ENCODE measurements at regions not wholly inside any gene's neighbourhood (a gene's known extent, or its start where the extent isn't known, plus 50 kb on each side); places are given as distances from the start of the nearest gene placed in this dataset.

DNA sequence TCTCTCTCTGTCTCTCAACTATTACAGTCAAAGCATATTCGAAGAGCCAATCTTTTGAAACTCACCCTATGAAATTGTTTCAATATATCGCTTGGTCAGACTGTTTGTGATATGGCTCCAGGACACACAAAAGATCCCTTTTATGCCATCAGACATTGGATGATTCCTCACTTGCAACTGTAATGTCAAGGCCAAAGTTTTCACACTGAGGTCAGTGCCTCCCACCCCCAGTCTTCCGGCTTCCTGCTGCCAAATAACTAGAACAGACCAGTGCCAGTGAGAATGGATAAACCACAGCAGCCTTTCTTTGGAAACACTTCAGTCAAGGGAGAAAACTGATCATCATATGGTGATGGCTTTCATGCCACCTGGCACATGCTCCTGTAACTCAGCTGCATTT lies 321.9 kb upstream of the ZFHX3 start:
- DNase-seq (ENCODE audit: insufficient read length) (no peak), FAIRE-seq (no peak)
- TF ChIP-seq POLR2AphosphoS5 (IDR thresholded peaks at IDR 0.05; ENCODE audit: low read depth, low read length), result no peak
- TF ChIP-seq POLR2A (IDR thresholded peaks at IDR 0.05; ENCODE audit: low read depth, low read length), result no peak
- TF ChIP-seq TAF1 (IDR thresholded peaks at IDR 0.05; ENCODE audit: borderline replicate concordance, low read depth, low read length), result no peak

DNA sequence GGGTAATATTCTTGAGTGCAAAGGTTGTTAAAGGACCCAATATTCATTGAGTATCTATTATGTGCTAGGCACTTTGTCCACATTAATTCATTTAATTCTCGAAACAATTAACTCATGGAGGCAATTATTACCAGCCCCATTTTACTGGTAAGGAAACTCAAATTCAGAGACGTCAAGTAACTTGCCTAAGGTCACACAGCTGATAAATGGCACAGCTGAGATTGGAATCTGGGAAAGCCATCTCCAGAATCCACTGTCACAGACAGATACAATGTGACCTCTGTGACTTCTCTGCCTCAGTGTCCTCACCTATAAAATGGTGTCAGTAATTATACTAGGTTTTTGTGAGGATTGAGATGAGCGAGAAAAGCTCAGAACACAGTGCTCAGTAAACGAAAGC lies 320.8 kb upstream of the ZFHX3 start:
- no peak for DNase-seq (ENCODE audit: insufficient read length)
- TF ChIP-seq POLR2A (IDR thresholded peaks at IDR 0.05; ENCODE audit: low read depth, low read length), result no peak
- no peak for FAIRE-seq

DNA sequence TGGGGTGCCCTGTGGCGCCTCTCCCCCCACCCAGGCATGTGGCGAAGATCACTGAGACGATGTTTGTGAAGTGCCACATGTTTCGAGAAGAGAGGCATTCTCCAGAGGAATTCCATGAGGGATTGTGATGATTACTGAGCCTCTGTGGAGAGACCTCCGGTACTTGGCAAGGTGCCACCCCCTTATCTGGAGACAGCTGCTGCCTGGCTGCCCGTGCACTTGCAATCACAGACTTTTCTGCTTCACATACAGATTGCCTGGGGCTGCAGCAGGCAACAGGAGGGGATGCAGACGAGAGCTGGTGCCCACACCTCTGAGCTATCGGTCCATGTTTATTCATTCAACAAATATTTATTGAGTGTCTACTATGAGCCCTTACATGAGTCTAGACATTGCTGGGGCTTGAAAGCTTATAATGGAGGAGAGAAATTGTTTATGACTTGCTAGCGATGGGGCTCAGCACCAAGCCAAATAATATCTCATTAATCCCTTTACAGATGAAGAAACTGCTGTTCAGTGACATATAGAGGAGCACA lies 317.2 kb upstream of the ZFHX3 start:
- no peak for TF ChIP-seq POLR2A (IDR thresholded peaks at IDR 0.05; ENCODE audit: low read depth, low read length)
- no peak for TF ChIP-seq TAF1 (IDR thresholded peaks at IDR 0.05; ENCODE audit: borderline replicate concordance, low read depth, low read length)
- no peak for TF ChIP-seq POLR2AphosphoS5 (IDR thresholded peaks at IDR 0.05; ENCODE audit: low read depth, low read length)
- DNase-seq (ENCODE audit: insufficient read length) (no peak), FAIRE-seq (no peak)

DNA sequence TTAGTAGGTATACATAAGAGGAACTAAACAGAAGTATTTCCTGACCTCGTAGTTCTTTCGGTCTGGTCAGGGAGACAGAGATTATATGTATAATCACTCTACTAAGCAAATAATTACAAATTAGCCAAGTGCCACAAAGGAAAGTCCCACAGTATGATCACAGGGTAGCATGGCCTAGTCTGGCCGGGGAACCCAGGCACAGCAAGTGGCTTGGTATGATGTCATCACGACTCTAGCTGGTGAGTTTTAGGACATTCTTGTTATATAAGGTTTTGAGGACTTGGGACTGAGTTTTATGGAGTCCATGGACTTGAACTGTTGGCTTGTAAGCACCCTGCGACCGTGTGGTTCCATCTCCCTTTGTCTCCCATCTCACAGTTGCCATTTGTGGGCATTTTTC lies 316.5 kb upstream of the ZFHX3 start:
- FAIRE-seq (no peak), DNase-seq (ENCODE audit: insufficient read length) (no peak)
- no peak for TF ChIP-seq TAF1 (IDR thresholded peaks at IDR 0.05; ENCODE audit: borderline replicate concordance, low read depth, low read length)
- TF ChIP-seq POLR2A (IDR thresholded peaks at IDR 0.05; ENCODE audit: low read depth, low read length), result no peak
- TF ChIP-seq POLR2AphosphoS5 (IDR thresholded peaks at IDR 0.05; ENCODE audit: low read depth, low read length), result no peak

DNA sequence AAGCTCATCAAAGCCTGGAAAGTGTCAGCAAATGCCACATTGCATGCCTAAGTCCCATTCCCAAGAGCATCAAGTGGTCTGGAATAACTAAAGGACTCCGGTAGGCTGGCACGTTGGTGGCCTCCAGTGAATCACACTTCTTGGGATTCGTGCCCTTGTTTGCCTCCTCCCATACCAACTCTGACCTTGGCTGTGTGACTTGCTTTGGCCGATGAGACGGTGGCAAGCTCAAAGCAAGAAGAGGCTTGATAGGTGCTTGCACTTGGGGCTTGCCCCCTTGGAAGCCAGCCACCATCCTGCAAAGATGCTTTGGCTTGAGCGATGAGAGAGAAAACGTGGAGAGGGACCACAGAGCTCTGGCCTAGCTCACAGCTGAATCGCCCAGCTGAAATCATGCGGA lies 313.1 kb upstream of the ZFHX3 start:
- DNase-seq (ENCODE audit: insufficient read length) (no peak), FAIRE-seq (no peak)
- no peak for TF ChIP-seq POLR2A (IDR thresholded peaks at IDR 0.05; ENCODE audit: low read depth, low read length)
- TF ChIP-seq TAF1 (IDR thresholded peaks at IDR 0.05; ENCODE audit: borderline replicate concordance, low read depth, low read length), result no peak
- TF ChIP-seq POLR2AphosphoS5 (IDR thresholded peaks at IDR 0.05; ENCODE audit: low read depth, low read length), result no peak

DNA sequence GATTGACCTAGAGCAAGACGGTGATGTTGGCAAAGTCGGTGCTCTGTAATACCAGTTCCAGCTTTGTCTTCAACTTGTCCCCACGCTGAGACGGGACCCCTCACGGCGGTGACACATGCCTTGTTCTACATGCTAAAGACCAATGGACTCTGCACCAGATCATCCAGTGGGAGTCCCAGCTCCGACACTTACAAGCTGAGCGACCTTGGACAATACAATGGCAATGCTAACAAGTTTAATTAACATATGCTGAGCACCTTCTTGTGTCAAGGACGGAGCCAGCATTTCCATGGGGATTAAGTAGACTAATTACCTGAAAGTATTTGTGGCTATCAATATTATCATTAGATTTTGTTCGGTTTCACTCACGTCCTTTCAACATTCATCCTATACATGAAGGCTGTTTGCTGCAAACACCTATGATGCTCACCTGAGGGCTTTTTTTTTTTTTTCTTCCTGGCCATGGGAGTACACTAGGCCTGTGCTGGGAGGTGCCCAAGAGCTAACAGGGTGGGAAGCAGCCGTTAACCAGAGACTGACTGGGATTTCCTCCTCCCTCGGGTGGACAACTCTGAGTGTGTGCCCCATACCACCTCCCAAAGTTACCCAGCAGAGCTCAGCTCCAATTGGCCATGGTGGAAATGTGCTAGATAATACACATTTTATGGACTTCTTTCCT lies 308.6 kb upstream of the ZFHX3 start:
- DNase-seq (ENCODE audit: insufficient read length) (no peak), FAIRE-seq (no peak)
- TF ChIP-seq TAF1 (IDR thresholded peaks at IDR 0.05; ENCODE audit: borderline replicate concordance, low read depth, low read length), result no peak
- TF ChIP-seq POLR2A (IDR thresholded peaks at IDR 0.05; ENCODE audit: low read depth, low read length), result no peak
- TF ChIP-seq POLR2AphosphoS5 (IDR thresholded peaks at IDR 0.05; ENCODE audit: low read depth, low read length), result no peak

DNA sequence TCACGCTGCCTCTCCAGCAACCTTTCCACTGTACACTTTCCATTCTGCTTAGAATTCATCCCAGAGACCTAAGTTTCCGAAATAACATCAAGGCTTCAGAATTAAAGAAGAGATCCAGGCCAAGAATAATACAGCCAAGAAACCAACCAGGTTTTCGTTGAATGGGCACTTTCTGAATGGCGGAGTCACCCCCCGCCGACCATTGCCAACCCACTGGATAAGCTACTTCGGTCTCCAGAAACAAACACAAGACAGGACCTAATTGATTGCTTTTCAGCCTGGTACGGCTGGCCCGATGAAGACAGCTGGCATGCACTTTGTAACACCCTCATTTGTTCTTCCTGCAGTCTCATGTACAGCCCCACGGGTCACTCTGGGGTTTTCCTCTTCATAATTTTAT lies 308.1 kb upstream of the ZFHX3 start:
- TF ChIP-seq TAF1 (IDR thresholded peaks at IDR 0.05; ENCODE audit: borderline replicate concordance, low read depth, low read length) (no peak), POLR2AphosphoS5 (IDR thresholded peaks at IDR 0.05; ENCODE audit: low read depth, low read length) (no peak), POLR2A (IDR thresholded peaks at IDR 0.05; ENCODE audit: low read depth, low read length) (no peak)
- DNase-seq (ENCODE audit: insufficient read length) (no peak), FAIRE-seq (no peak)

DNA sequence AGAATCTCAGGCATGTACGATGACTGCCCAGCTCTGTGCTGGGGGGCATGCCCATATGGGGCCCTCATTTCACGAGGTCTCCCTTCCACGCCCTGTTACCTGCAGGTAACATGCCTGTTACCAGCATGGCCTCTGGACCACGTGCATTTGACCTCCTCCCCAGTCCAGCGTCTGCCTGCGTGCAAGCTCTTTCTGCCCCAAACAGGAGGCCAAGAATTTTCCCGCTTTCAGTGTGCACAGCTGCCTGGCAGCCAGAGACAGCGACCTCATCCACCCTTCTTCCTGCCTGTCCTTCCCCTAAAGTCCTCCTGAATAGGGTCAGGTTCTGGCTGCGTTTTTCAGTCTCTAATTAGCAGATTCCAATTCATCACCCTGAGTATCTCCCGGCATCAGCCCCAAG lies 306.5 kb upstream of the ZFHX3 start:
- DNase-seq (ENCODE audit: insufficient read length) (no peak), FAIRE-seq (no peak)
- no peak for TF ChIP-seq TAF1 (IDR thresholded peaks at IDR 0.05; ENCODE audit: borderline replicate concordance, low read depth, low read length)
- no peak for TF ChIP-seq POLR2AphosphoS5 (IDR thresholded peaks at IDR 0.05; ENCODE audit: low read depth, low read length)
- no peak for TF ChIP-seq POLR2A (IDR thresholded peaks at IDR 0.05; ENCODE audit: low read depth, low read length)

DNA sequence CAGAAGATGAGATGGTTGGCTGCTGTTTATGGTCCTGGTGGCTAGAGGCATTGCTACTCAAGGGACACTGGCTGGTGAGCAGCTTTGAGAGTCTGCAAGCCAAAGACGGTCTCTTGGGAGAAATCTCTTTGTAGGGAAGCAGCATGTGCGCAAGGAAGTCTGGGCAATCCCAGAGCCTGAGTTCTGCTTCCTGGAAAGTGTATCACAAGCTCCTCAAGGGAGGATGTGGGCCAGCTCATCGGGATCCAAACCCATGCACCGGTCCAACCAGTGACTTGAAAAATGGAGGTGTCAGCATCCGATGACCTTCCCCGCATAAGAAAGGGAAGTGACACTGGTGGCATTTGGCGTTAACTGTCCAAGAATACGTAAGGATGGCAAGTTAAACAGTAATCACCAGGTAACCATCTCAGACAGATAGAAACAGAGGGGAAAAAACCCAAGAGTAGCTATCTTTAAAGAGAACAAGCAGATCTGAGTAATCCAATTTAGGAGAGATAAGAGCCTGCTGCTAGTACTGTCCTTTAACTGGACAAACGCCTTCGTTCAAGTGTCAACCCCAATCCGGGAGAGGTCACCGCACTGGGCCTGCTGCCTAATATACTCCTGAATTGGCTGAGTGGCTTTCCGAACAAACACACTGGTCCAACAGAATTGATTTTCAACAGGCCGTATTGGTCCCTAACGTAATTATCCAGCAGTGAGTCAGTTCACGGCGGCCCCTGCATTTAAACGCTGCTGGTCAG lies 303.0 kb upstream of the ZFHX3 start:
- DNase-seq (ENCODE audit: insufficient read length) (no peak), FAIRE-seq (no peak)
- TF ChIP-seq POLR2AphosphoS5 (IDR thresholded peaks at IDR 0.05; ENCODE audit: low read depth, low read length), result no peak
- TF ChIP-seq POLR2A (IDR thresholded peaks at IDR 0.05; ENCODE audit: low read depth, low read length), result no peak
- TF ChIP-seq TAF1 (IDR thresholded peaks at IDR 0.05; ENCODE audit: borderline replicate concordance, low read depth, low read length), result no peak

DNA sequence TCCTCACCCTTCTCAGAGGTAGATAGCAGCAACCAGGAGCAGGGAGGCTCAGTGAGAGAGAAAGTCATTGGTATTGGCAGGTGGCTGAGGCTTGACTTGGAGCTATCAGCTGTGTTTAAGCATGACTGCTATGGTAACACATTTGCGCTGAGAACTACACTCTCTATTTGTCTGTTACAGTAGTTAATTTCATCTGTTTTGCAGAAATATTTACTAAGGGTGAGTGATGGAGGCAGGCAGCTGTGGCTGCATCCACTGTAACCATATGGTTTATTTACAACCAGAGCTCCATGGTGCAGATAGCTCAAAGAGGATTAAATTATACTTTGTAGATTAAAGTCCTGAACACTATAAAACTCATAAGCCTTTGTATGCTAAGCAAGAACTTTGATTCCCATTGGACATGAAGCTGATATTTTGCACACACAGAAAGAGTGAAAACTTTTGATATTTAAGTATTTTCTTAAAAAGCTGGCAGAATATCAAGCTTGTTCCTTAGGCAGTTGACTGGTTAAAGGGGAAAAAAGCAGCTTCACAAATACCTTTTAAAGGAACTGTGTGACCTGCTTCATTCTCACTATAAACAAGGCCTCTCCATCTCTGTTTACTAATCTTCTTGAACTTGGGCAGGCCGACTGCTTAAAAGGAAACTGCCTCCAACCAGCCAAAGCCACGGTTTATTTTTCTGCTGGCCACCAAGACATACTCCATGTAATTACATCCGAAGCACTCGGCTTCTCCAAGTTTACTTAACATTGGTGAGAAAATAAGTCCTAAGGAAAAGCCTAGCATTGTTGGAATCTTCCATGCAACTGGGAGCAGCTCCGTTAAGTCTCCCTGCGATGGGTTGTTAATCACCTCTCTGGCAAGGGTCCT lies 299.8 kb upstream of the ZFHX3 start:
- DNase-seq (ENCODE audit: insufficient read length), result no peak
- TF ChIP-seq POLR2A (IDR thresholded peaks at IDR 0.05; ENCODE audit: low read depth, low read length) (no peak), TAF1 (IDR thresholded peaks at IDR 0.05; ENCODE audit: borderline replicate concordance, low read depth, low read length) (no peak), POLR2AphosphoS5 (IDR thresholded peaks at IDR 0.05; ENCODE audit: low read depth, low read length) (no peak)
- FAIRE-seq, result no peak

DNA sequence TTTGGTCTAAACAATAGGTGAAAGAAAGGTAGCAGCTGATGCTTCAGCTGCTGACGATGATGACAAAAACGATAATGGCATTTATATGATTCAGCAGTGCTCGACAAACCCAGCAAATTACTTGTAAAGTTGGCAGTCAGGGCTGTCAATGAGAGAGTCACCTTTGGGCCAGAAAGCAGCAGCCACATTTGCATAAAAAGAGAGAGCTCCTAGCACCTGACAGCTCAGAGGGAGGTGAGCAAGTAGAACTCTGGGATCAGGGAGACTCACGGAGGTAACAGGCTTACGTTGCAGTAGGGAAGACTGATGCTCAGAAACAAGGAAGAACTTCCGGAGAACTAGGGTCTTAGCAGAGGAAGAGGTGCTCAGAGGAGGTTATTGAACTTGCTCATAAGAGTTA lies 291.9 kb upstream of the ZFHX3 start:
- DNase-seq (ENCODE audit: insufficient read length), result no peak
- no peak for TF ChIP-seq POLR2AphosphoS5 (IDR thresholded peaks at IDR 0.05; ENCODE audit: low read depth, low read length)
- no peak for TF ChIP-seq POLR2A (IDR thresholded peaks at IDR 0.05; ENCODE audit: low read depth, low read length)
- no peak for TF ChIP-seq TAF1 (IDR thresholded peaks at IDR 0.05; ENCODE audit: borderline replicate concordance, low read depth, low read length)
- FAIRE-seq, result no peak
